ENCODE measurements at regions not wholly inside any gene's neighbourhood (a gene's known extent, or its start where the extent isn't known, plus 50 kb on each side); places are given as distances from the start of the nearest gene placed in this dataset.

DNA sequence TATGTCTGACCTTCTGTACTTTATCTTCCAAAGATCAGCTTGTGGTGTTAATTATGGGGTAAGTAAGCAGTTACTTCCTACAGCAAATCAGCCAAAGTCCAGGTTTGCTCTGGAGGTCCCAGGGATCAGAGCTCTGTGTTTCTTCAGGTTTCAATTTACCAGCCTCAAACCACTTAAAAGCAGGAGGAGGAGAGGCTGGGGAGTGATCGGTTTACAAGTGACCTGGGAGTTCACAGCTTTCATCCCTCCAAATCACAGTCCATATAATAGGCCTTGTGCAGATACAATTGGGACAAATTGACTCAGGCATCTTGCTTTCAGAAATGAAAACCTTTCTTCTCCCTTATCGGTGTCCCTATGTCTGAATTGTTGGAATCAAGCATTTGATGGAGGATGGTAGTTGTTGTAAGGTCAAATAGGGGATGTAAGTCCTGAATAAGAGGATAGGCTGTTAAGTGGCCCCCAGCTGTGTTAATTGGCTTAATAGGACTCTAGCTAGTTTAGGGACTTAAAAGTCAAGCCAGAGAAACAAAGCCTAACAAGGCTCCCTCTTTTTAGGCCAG is 188.0 kb upstream of the NT5C1B start (continued):
- TF ChIP-seq FOXA1 (IDR thresholded peaks at IDR 0.05) = no peak
- TF ChIP-seq FOXA1 (CRISPR knock-in tag; IDR thresholded peaks at IDR 0.05) = peak; percentile 83
- TF ChIP-seq LCORL (IDR thresholded peaks at IDR 0.05) = no peak
- TF ChIP-seq LCORL (CRISPR knock-in tag; IDR thresholded peaks at IDR 0.05) = no peak; the same call in 1 of the 2 replicates
- TF ChIP-seq CREM (IDR thresholded peaks at IDR 0.05) = peak; percentile 69; the same call in 1 of the 2 replicates
- no peak for TF ChIP-seq CREM (CRISPR knock-in tag; IDR thresholded peaks at IDR 0.05)
- TF ChIP-seq ZNF605 (CRISPR knock-in tag; IDR thresholded peaks at IDR 0.05) = no peak
- peak; percentile 71; the same call in 1 of the 2 replicates for TF ChIP-seq ETV5 (CRISPR knock-in tag; IDR thresholded peaks at IDR 0.05; ENCODE audit: borderline replicate concordance)
- TF ChIP-seq PAXIP1 (CRISPR knock-in tag; conservative IDR thresholded peaks at IDR 0.05) = peak; percentile 84
- peak; percentile 89 for TF ChIP-seq SIX4 (CRISPR knock-in tag; IDR thresholded peaks at IDR 0.05)
- TF ChIP-seq ZNF503 (CRISPR knock-in tag; IDR thresholded peaks at IDR 0.05) = peak; percentile 80
- no peak for TF ChIP-seq ZNF670 (CRISPR knock-in tag; IDR thresholded peaks at IDR 0.05; ENCODE audit: borderline replicate concordance)
- TF ChIP-seq ZNF614 (CRISPR knock-in tag; IDR thresholded peaks at IDR 0.05; ENCODE audit: borderline replicate concordance) = no peak
- peak; percentile 66; the same call in 1 of the 2 replicates for TF ChIP-seq MEF2D (CRISPR knock-in tag; IDR thresholded peaks at IDR 0.05)
- peak; percentile 11 for TF ChIP-seq TEAD3 (CRISPR knock-in tag; optimal IDR thresholded peaks at IDR 0.05; ENCODE audit: borderline replicate concordance)
- TF ChIP-seq HNF4G (IDR thresholded peaks at IDR 0.05; ENCODE audit: borderline replicate concordance, low read depth, low read length) = peak; percentile 68
- TF ChIP-seq HNF4G (CRISPR knock-in tag; IDR thresholded peaks at IDR 0.05; ENCODE audit: borderline replicate concordance, low read depth) = no peak
- peak; percentile 81 for TF ChIP-seq ZMYM4 (CRISPR knock-in tag; IDR thresholded peaks at IDR 0.05)
- peak in 1 of 2 experiments; percentile 76; a peak in 1 of 4 replicates for TF ChIP-seq EP300 (IDR thresholded peaks at IDR 0.05; ENCODE audit: low read depth in 2 of 2, low read length in 2 of 2)
- peak; percentile 71 for TF ChIP-seq EP300 (CRISPR knock-in tag; IDR thresholded peaks at IDR 0.05; ENCODE audit: borderline replicate concordance)
- 0 out of 2 replicates have a peak, but pooled peaks have one; percentile 43 for TF ChIP-seq MLX (CRISPR knock-in tag; IDR thresholded peaks at IDR 0.05)
- no peak for TF ChIP-seq SIN3A (IDR thresholded peaks at IDR 0.05; ENCODE audit: borderline replicate concordance, low read depth, low read length)
- TF ChIP-seq FOXJ3 (CRISPR knock-in tag; IDR thresholded peaks at IDR 0.05; ENCODE audit: borderline replicate concordance) = peak; percentile 81
- TF ChIP-seq TCF7L2 (IDR thresholded peaks at IDR 0.05; ENCODE audit: low read depth, low read length) = peak; percentile 72
- 0 out of 2 replicates have a peak, but pooled peaks have one; percentile 50 for TF ChIP-seq ONECUT2 (CRISPR knock-in tag; IDR thresholded peaks at IDR 0.05)
